GM12878 (cell line): ENCODE measurements at regions not wholly inside any gene's neighbourhood (a gene's known extent, or its start where the extent isn't known, plus 50 kb on each side); places are given as distances from the start of the nearest gene placed in this dataset.

Experiments
- ATAC-seq: fragments of 200-7000 bp; cut with Tn5 transposase; 3 replicates; pipeline ENCODE4 v1.9.1; 2020; ENCODE audit warnings: mild to moderate bottlenecking, moderate library complexity
- BruUV-seq: library from RNA; stranded (reverse); fragments of 400-500 nt; replicated peaks from 2 replicates; lab custom pipeline; 2021; lab: Mats Ljungman, UMichigan
- CTCF ChIA-PET: fragments of 300-600 bp; sonication (Branson Sonifier 250); formaldehyde crosslinking; extraction: SDS; loops from one replicate; lab custom pipeline; 2021; ENCODE audit warnings: inconsistent platforms; lab: Yijun Ruan, JAX
- POLR2A ChIA-PET: fragments of 350-600 bp; formaldehyde crosslinking; extraction: SDS; loops from one replicate; lab custom pipeline; 2021; ENCODE audit warnings: inconsistent platforms; lab: Charles Lee
- RAD21 ChIA-PET: fragments of 300-600 bp; sonication (Branson Sonifier 250); formaldehyde crosslinking; loops from one replicate; lab custom pipeline; 2023; ENCODE audit warnings: antibody characterized with exemption; ENCODE audit not compliant: unreplicated experiment; lab: Charles Lee
- SMC1A ChIA-PET: fragments of 300-600 bp; sonication (Branson Sonifier 250); formaldehyde crosslinking; loops from one replicate; lab custom pipeline; 2023; ENCODE audit not compliant: unreplicated experiment, uncharacterized antibody; lab: Charles Lee
- DNase-seq: peaks from one replicate; pipeline ENCODE4 v3.0.0-alpha.2; 2011; ENCODE audit warnings: low read depth, low spot score
- FAIRE-seq: peaks from 3 replicates; lab custom pipeline; 2011; peaks lifted over from hg19 to GRCh38; lab: Jason Lieb, UNC
- H2AFZ ChIP-seq: 2 replicates; pipeline ENCODE4 v1.6.0; 2011; ENCODE audit warnings: low read depth, low read length, control low read depth; ENCODE audit not compliant: control insufficient read depth
- H3K27ac ChIP-seq: 2 replicates; pipeline ENCODE4 v1.5.1; 2011; ENCODE audit warnings: control low read depth; ENCODE audit not compliant: control insufficient read depth, insufficient read depth
- H3K27me3 ChIP-seq, 2 experiments: replicated peaks in 1 of 2; 2 replicates each; pipeline versions ENCODE4 v1.6.0 to v1.6.1; 2011; ENCODE audit warnings: low read length in 1 of 2; ENCODE audit not compliant: control insufficient read depth in 2 of 2, insufficient read depth in 2 of 2
- H3K36me3 ChIP-seq, 2 experiments: 2 replicates each; pipeline ENCODE4 v1.5.1; 2011; ENCODE audit warnings: low read length in 1 of 2; ENCODE audit not compliant: control insufficient read depth in 2 of 2, insufficient read depth in 2 of 2
- H3K4me1 ChIP-seq: 2 replicates; pipeline ENCODE4 v1.6.1; 2011; ENCODE audit warnings: mild to moderate bottlenecking, low read length, moderate library complexity, mixed read lengths; ENCODE audit not compliant: control insufficient read depth, insufficient read depth
- H3K4me2 ChIP-seq: 2 replicates; pipeline ENCODE4 v1.6.0; 2011; ENCODE audit warnings: control low read depth; ENCODE audit not compliant: control insufficient read depth, insufficient read depth
- H3K4me3 ChIP-seq: fragments of 200-600 bp; sonication (generic); 2 replicates; pipeline ENCODE4 v1.5.1; 2016
- H3K79me2 ChIP-seq: 2 replicates; pipeline ENCODE4 v1.6.0; 2011; ENCODE audit warnings: low read length; ENCODE audit not compliant: control insufficient read depth, insufficient read depth
- H3K9ac ChIP-seq: 2 replicates; pipeline ENCODE4 v1.8.0; 2011; ENCODE audit warnings: low read length, control low read depth, mixed read lengths; ENCODE audit not compliant: control insufficient read depth, insufficient read depth
- H3K9me3 ChIP-seq: replicated peaks from 3 replicates; pipeline ENCODE4 v1.5.1; 2011; ENCODE audit warnings: mild to moderate bottlenecking, low read length; ENCODE audit not compliant: control insufficient read depth, insufficient read depth
- H4K20me1 ChIP-seq: 2 replicates; pipeline ENCODE4 v1.6.0; 2011; ENCODE audit not compliant: control insufficient read depth, insufficient read depth
- BCL11A ChIP-seq: IDR thresholded peaks from 2 replicates; pipeline ENCODE4 v1.6.1; 2011; ENCODE audit warnings: low read depth, low read length
- CBX3 ChIP-seq: fragments of 200-600 bp; sonication (generic); IDR thresholded peaks from 2 replicates; pipeline ENCODE4 v1.6.1; 2016; ENCODE audit warnings: low read depth, borderline replicate concordance
- HDAC6 ChIP-seq: fragments of 200-600 bp; sonication (generic); IDR thresholded peaks from one replicate; pipeline ENCODE4 v1.8.0; 2017; ENCODE audit warnings: antibody characterized with exemption; ENCODE audit not compliant: unreplicated experiment
- JUNB ChIP-seq: IDR thresholded peaks from 2 replicates; pipeline ENCODE4 v1.6.1; 2016; ENCODE audit warnings: antibody characterized with exemption, mild to moderate bottlenecking
- NBN ChIP-seq: fragments of 450-650 bp; IDR thresholded peaks from 2 replicates; pipeline ENCODE4 v1.6.1; 2016
- NKRF ChIP-seq: fragments of 450-650 bp; conservative IDR thresholded peaks from 2 replicates; pipeline ENCODE4 v1.6.1; 2017; ENCODE audit warnings: mild to moderate bottlenecking, moderate library complexity
- NR2C1 ChIP-seq: fragments of 450-650 bp; IDR thresholded peaks from 2 replicates; pipeline ENCODE4 v1.6.1; 2017; ENCODE audit warnings: antibody characterized with exemption, mild to moderate bottlenecking, moderate library complexity
- POLR2A ChIP-seq: IDR thresholded peaks from 2 replicates; pipeline ENCODE4 v1.6.1; 2011; ENCODE audit warnings: low read depth, mild to moderate bottlenecking, low read length
- TCF3 ChIP-seq: IDR thresholded peaks from 2 replicates; pipeline ENCODE4 v1.6.1; 2012; ENCODE audit warnings: low read depth, mild to moderate bottlenecking, low read length, borderline replicate concordance; ENCODE audit not compliant: insufficient read depth
- USF1 ChIP-seq: IDR thresholded peaks from 2 replicates; pipeline ENCODE4 v1.6.1; 2011; ENCODE audit warnings: borderline replicate concordance, low read depth, mild to moderate bottlenecking, moderate library complexity, mixed read lengths, low read length; ENCODE audit not compliant: insufficient read depth; ENCODE audit errors: extremely low read length
- WGBS: methylation state at CpG from one replicate; pipeline ENCODE4 v1.1.6; 2016; ENCODE audit warnings: low lambda C conversion rate; ENCODE audit not compliant: insufficient replicate concordance, insufficient coverage; ENCODE audit errors: missing lambda C conversion rate; 5-methylcytosine and 5-hydroxymethylcytosine counted together
- in situ Hi-C: fragments of 300-500 bp; cut with MboI; formaldehyde crosslinking; loops from 9 replicates; pipeline ENCODE4 v1.14.3; 2018; ENCODE audit warnings: mixed read lengths
- intact Hi-C: fragments of 100-400 bp; cut with micrococcal nuclease; formaldehyde crosslinking; loops from one replicate; pipeline ENCODE4 v1.14.2; 2022; ENCODE audit not compliant: unreplicated experiment

GRCh38 chr6:119481976-119482375 lies 132.4 kb upstream of the MAN1A1 start:
- SMC1A ChIA-PET = interaction anchor here (1.7 to 1.8 kb wide), 2 partner anchors 33 to 36 kb away, joined by 4 to 6 read pairs; no protein-coding TSS in a partner anchor
- DNase-seq (no peak), FAIRE-seq (no peak), ATAC-seq (no peak)
- no peak overlapping the region for H3K9ac ChIP-seq
- intact Hi-C loops = no loop called here
- no peak overlapping the region for H3K4me3 ChIP-seq
- RAD21 ChIA-PET = interaction anchor here (1.0 kb wide), 1 partner anchor 19 kb away, joined by 3 read pairs; no protein-coding TSS in a partner anchor
- no peaks in the 10 kb centered on the region for H3K27me3 ChIP-seq
- H3K4me1 ChIP-seq = no peaks in the 10 kb centered on the region
- no peak overlapping the region for H3K4me2 ChIP-seq
- no peaks in the 10 kb centered on the region for H4K20me1 ChIP-seq
- no peak overlapping the region for H3K27ac ChIP-seq
- WGBS = 46% methylated on average over 1 of the region's 1 CpG
- POLR2A ChIA-PET = no interaction called here
- BruUV-seq = no TSS peak
- CTCF ChIA-PET = interaction anchor here (1.3 kb wide), 1 partner anchor 22 kb away, joined by 4 read pairs; no protein-coding TSS in a partner anchor
- TF ChIP-seq HDAC6 = no peak
- no peak for TF ChIP-seq POLR2A
- no peak for TF ChIP-seq JUNB
- no peak for TF ChIP-seq NBN
- TF ChIP-seq NKRF = no peak
- TF ChIP-seq USF1 = no peak
- no peak for TF ChIP-seq TCF3
- TF ChIP-seq BCL11A = no peak
- TF ChIP-seq NR2C1 = no peak
- no peak for TF ChIP-seq CBX3
- no peaks in the 10 kb centered on the region for H3K9me3 ChIP-seq
- H3K79me2 ChIP-seq = no peaks in the 10 kb centered on the region
- no peaks in the 10 kb centered on the region for H3K36me3 ChIP-seq
- H2AFZ ChIP-seq = no peak overlapping the region
- in situ Hi-C loops = no loop called here
